ENCODE measurements at regions not wholly inside any gene's neighbourhood (a gene's known extent, or its start where the extent isn't known, plus 50 kb on each side); places are given as distances from the start of the nearest gene placed in this dataset.

- no peak overlapping the region for H3K9ac ChIP-seq (replicated peaks; ENCODE audit: extremely low read depth, insufficient read depth, low read length)
- TF ChIP-seq JUN (IDR thresholded peaks at IDR 0.05; ENCODE audit: borderline replicate concordance, insufficient read depth, insufficient read length, low read depth) (no peak), GATA2 (IDR thresholded peaks at IDR 0.05; ENCODE audit: insufficient read depth, insufficient read length, low read depth, low read length) (no peak), MAX (IDR thresholded peaks at IDR 0.05; ENCODE audit: insufficient read depth, insufficient read length) (no peak), POLR2AphosphoS5 (IDR thresholded peaks at IDR 0.05; ENCODE audit: insufficient read depth, low read depth, low read length) (no peak)
- dilution Hi-C loops (cut with MboI; ENCODE audit: extremely low pct_ligation_motif_present, low sequenced_read_pairs) (no loop called here), intact Hi-C loops (cut with micrococcal nuclease) (no loop called here)
- H4K20me1 ChIP-seq (replicated peaks; ENCODE audit: control insufficient read depth, extremely low read depth, insufficient read depth, low read length) = no peaks in the 10 kb centered on the region
- DNase-seq (ENCODE audit: low read depth, low spot score) (no peak), FAIRE-seq (no peak)
- H3K27me3 ChIP-seq (ENCODE audit: control insufficient read depth in 2 of 2, insufficient read depth in 2 of 2, low read length in 2 of 2) = no peaks in the 10 kb centered on the region
- no peak overlapping the region for H3K27ac ChIP-seq (ENCODE audit: insufficient read depth, low read depth, low read length)
- BruUV-seq (replicated peaks) = no TSS peak
- no peak overlapping the region for H3K4me3 ChIP-seq (replicated peaks in 1 of 3; ENCODE audit: insufficient read depth in 1 of 3, low read depth in 1 of 3, low read length in 3 of 3)
- no peaks in the 10 kb centered on the region for H3K79me2 ChIP-seq (ENCODE audit: control insufficient read depth, insufficient read depth, low read length)
- H3K9me1 ChIP-seq (replicated peaks; ENCODE audit: control insufficient read depth, extremely low read depth, insufficient read depth, low read length) = no peaks in the 10 kb centered on the region
- no peaks in the 10 kb centered on the region for H3K36me3 ChIP-seq (ENCODE audit: control insufficient read depth in 2 of 2, extremely low read depth in 1 of 2, insufficient read depth in 2 of 2, low read length in 2 of 2)
- no peak overlapping the region for H3K4me2 ChIP-seq (ENCODE audit: insufficient read depth, low read length)
- POLR2A ChIA-PET = no interaction called here
- CTCF ChIA-PET = no interaction called here
- no peaks in the 10 kb centered on the region for H3K4me1 ChIP-seq (ENCODE audit: control insufficient read depth, extremely low read depth, insufficient read depth, low read length)
- no peaks in the 10 kb centered on the region for H3K9me3 ChIP-seq (replicated peaks; ENCODE audit: control insufficient read depth, insufficient read depth, low read length)
- no peak overlapping the region for H2AFZ ChIP-seq (ENCODE audit: low read depth, low read length)
These were observed 1192.8 kb upstream of the TMEM132C start for GRCh38 chr12:127074161-127074560.

GRCh38 chr12:127075981-127076380, 1191.0 kb upstream of the TMEM132C start:
- H3K4me2 ChIP-seq (ENCODE audit: insufficient read depth, low read length) = no peak overlapping the region
- no peaks in the 10 kb centered on the region for H3K9me1 ChIP-seq (replicated peaks; ENCODE audit: control insufficient read depth, extremely low read depth, insufficient read depth, low read length)
- no peak overlapping the region for H2AFZ ChIP-seq (ENCODE audit: low read depth, low read length)
- TF ChIP-seq JUN (IDR thresholded peaks at IDR 0.05; ENCODE audit: borderline replicate concordance, insufficient read depth, insufficient read length, low read depth) (no peak), POLR2AphosphoS5 (IDR thresholded peaks at IDR 0.05; ENCODE audit: insufficient read depth, low read depth, low read length) (no peak)
- no peak for DNase-seq (ENCODE audit: low read depth, low spot score)
- no peak for FAIRE-seq
- POLR2A ChIA-PET = no interaction called here
- H3K36me3 ChIP-seq (ENCODE audit: control insufficient read depth in 2 of 2, extremely low read depth in 1 of 2, insufficient read depth in 2 of 2, low read length in 2 of 2) = no peaks in the 10 kb centered on the region
- CTCF ChIA-PET = no interaction called here
- no peaks in the 10 kb centered on the region for H3K9me3 ChIP-seq (replicated peaks; ENCODE audit: control insufficient read depth, insufficient read depth, low read length)
- intact Hi-C loops (cut with micrococcal nuclease) = no loop called here
- H3K4me1 ChIP-seq (ENCODE audit: control insufficient read depth, extremely low read depth, insufficient read depth, low read length) = no peaks in the 10 kb centered on the region
- no peaks in the 10 kb centered on the region for H4K20me1 ChIP-seq (replicated peaks; ENCODE audit: control insufficient read depth, extremely low read depth, insufficient read depth, low read length)
- dilution Hi-C loops (cut with MboI; ENCODE audit: extremely low pct_ligation_motif_present, low sequenced_read_pairs) = no loop called here
- H3K9ac ChIP-seq (replicated peaks; ENCODE audit: extremely low read depth, insufficient read depth, low read length) = no peak overlapping the region
- H3K27ac ChIP-seq (ENCODE audit: insufficient read depth, low read depth, low read length) = no peak overlapping the region
- no peaks in the 10 kb centered on the region for H3K79me2 ChIP-seq (ENCODE audit: control insufficient read depth, insufficient read depth, low read length)
- H3K27me3 ChIP-seq (ENCODE audit: control insufficient read depth in 2 of 2, insufficient read depth in 2 of 2, low read length in 2 of 2) = no peaks in the 10 kb centered on the region
- no TSS peak for BruUV-seq (replicated peaks)
- no peak overlapping the region for H3K4me3 ChIP-seq (replicated peaks in 1 of 3; ENCODE audit: insufficient read depth in 1 of 3, low read depth in 1 of 3, low read length in 3 of 3)

All from endothelial cell of umbilical vein (primary cell).